ENCODE measurements at regions not wholly inside any gene's neighbourhood (a gene's known extent, or its start where the extent isn't known, plus 50 kb on each side); places are given as distances from the start of the nearest gene placed in this dataset.
"Not testable (repeated sequence)": the region's sequence is repeated elsewhere in the genome, so short reads cannot be mapped to it uniquely, and the experiment has no call there.

DNA sequence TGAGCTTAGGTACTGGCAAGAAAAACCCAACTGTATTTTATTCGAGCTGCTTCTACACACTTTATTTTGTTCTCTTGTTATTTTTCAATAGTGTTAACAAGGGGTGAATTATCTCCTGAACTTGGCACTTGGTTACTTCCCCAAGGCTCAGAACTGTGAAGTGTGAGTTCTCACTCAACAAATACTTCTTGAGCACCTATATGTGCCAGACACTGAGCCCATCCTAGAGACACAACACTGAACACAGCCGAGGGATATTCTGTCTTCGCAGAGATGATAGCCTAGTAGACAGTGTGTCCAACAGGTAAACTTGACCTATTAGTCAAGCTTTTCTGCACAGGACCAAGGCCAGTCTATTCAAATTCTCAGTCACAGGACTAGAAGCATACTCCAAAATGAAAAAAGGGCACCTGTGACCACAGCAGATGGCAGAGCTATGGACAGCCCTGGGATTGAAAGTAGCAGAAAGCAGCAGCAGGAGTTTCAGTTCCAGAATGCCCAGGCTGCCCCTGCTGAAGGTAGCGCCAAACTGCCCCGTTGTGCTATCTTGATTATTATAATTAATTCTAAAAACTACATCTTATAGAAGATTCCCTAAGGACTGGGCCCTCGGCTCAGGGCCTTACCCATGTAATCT, 77.8 kb upstream of the TAB2 start:
- TF ChIP-seq, protein P1, sequence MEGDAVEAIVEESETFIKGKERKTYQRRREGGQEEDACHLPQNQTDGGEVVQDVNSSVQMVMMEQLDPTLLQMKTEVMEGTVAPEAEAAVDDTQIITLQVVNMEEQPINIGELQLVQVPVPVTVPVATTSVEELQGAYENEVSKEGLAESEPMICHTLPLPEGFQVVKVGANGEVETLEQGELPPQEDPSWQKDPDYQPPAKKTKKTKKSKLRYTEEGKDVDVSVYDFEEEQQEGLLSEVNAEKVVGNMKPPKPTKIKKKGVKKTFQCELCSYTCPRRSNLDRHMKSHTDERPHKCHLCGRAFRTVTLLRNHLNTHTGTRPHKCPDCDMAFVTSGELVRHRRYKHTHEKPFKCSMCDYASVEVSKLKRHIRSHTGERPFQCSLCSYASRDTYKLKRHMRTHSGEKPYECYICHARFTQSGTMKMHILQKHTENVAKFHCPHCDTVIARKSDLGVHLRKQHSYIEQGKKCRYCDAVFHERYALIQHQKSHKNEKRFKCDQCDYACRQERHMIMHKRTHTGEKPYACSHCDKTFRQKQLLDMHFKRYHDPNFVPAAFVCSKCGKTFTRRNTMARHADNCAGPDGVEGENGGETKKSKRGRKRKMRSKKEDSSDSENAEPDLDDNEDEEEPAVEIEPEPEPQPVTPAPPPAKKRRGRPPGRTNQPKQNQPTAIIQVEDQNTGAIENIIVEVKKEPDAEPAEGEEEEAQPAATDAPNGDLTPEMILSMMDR (IDR thresholded peaks at IDR 0.05; ENCODE audit: insufficient read depth, low read length, poor library complexity, severe bottlenecking), result no peak
- no peak for DNase-seq (ENCODE audit: low read depth)
- Histone ChIP-seq H3K4me3 (ENCODE audit: low read depth, low read length) (no peak overlapping the region), H3K36me3 (ENCODE audit: control insufficient read depth, insufficient read depth, low read length) (no peaks in the 10 kb centered on the region), H3K27me3 (ENCODE audit: control insufficient read depth, insufficient read depth, low read length) (no peaks in the 10 kb centered on the region)

DNA sequence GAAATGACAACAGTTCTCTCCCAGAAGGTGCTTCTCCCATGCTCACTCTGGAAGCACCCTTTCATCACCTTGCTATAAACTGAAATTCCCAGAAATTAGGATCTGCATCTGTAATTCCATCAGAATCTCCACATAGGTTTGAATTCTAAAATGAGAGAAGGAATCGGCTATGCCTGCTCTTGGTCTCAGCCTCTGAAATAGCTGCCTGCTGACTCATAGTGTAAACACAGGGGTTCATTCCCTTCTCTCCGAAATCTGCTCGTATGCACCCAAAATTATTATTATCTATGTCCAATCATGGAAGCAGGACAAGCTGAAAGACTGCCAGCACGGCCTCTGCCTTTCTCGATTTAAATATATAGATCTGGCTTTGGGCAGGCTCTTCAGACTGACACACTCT, 74.6 kb upstream of the TAB2 start:
- no peaks in the 10 kb centered on the region for H3K27me3 ChIP-seq (ENCODE audit: control insufficient read depth, insufficient read depth, low read length)
- no peaks in the 10 kb centered on the region for H3K36me3 ChIP-seq (ENCODE audit: control insufficient read depth, insufficient read depth, low read length)
- H3K4me3 ChIP-seq (ENCODE audit: low read depth, low read length), result no peak overlapping the region
- DNase-seq (ENCODE audit: low read depth), result no peak
- TF ChIP-seq, protein P1 (IDR thresholded peaks at IDR 0.05; ENCODE audit: insufficient read depth, low read length, poor library complexity, severe bottlenecking), result no peak

DNA sequence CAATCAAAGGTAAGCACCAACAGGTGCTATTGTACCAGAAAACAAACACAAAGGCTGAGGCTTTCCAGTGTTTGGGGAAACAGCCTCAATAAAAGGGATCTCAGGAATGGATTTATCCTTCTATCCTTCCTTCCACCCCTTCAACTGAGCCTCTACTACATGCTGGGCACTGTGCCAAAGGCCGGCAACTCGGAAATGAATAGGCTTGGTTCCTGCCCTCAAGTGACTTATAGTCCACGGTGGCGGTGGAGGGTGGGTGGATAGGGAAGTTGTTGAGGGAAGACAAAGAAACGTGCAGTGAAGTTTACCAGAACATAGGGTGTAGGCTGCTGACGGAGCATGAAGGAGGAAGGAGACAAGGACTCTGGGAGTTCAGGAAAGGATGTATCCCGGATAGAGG, 73.4 kb upstream of the TAB2 start:
- Histone ChIP-seq H3K4me3 (ENCODE audit: low read depth, low read length) (no peak overlapping the region), H3K36me3 (ENCODE audit: control insufficient read depth, insufficient read depth, low read length) (no peaks in the 10 kb centered on the region), H3K27me3 (ENCODE audit: control insufficient read depth, insufficient read depth, low read length) (no peaks in the 10 kb centered on the region)
- TF ChIP-seq, protein P1 (IDR thresholded peaks at IDR 0.05; ENCODE audit: insufficient read depth, low read length, poor library complexity, severe bottlenecking), result no peak
- DNase-seq (ENCODE audit: low read depth), result no peak

DNA sequence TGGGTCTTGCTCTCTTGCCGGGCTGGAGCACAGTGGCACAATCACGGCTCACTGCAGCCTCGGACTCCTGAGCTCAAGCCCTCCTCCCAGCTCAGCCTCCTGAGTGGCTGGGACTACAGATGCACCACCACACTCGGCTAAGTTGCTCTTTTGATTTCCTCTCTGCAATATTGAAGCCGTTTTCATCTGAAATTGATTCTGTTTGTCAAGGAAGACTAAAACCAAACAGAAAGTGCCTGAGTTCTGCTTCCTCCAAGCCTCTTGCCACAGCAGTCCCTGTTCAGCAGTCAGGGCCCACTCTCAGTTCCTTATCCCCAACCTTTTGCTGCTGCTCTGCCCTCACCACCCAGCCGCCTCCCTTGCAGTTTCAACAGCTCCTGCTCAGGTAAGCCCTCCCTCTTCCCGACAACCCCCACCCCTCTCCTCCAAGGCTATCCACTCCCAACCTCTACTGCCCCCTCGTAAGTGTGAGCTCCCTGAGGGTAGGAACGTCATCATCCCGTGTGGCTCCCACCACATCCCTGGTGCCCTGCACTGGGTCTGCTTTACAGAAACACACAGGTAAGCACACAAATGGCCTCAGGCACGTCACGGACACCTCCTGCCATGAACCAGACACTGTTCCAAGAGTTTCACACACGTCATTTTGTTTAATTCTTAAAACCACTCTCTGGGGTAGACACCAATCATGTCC, 70.7 kb upstream of the TAB2 start:
- no peak for DNase-seq (ENCODE audit: low read depth)
- Histone ChIP-seq H3K27me3 (ENCODE audit: control insufficient read depth, insufficient read depth, low read length) (no peaks in the 10 kb centered on the region), H3K36me3 (ENCODE audit: control insufficient read depth, insufficient read depth, low read length) (no peaks in the 10 kb centered on the region), H3K4me3 (ENCODE audit: low read depth, low read length) (no peak overlapping the region)
- TF ChIP-seq, protein P1 (IDR thresholded peaks at IDR 0.05; ENCODE audit: insufficient read depth, low read length, poor library complexity, severe bottlenecking), result no peak

DNA sequence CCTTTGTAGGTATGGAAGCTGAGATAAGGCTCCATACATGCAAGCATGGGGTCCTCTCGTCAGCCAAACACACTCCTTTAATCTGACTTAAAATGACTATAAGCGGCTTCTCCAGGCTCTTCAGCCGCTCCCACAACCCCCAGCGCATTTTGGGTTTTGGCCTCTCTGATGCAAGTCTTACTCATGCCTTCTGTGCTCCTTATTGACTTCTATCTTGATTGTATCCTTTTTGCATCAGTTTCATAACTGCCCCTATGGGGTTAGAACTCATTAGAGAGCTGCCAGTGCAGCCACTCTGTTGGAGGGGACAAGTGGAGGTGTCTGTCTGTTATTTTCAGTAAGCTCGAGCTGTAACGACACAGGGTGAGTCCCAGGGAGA, 70.1 kb upstream of the TAB2 start:
- DNase-seq (ENCODE audit: low read depth), result no peak
- H3K27me3 ChIP-seq (ENCODE audit: control insufficient read depth, insufficient read depth, low read length), result no peaks in the 10 kb centered on the region
- H3K4me3 ChIP-seq (ENCODE audit: low read depth, low read length), result no peak overlapping the region
- H3K36me3 ChIP-seq (ENCODE audit: control insufficient read depth, insufficient read depth, low read length), result no peaks in the 10 kb centered on the region
- TF ChIP-seq, protein P1 (IDR thresholded peaks at IDR 0.05; ENCODE audit: insufficient read depth, low read length, poor library complexity, severe bottlenecking), result no peak

DNA sequence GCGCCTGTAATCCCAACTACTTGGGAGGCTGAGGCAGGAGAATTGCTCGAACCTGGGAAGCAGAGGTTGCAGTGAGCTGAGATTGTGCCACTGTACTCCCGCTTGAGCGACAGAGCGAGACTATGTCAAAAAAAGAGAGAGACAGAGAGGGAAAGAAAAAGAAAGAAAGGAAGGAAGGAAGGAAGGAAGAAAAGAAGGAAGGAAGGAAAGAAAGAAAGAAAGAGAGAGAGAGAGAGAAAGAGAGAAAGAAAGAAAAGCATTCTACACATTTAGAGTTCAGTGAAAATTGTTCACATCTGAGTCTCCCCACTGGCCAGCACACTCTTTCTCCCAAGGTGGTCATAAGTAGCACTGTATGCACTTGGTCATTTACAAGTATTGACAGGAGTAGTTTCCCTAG, 69.2 kb upstream of the TAB2 start:
- H3K27me3 ChIP-seq (ENCODE audit: control insufficient read depth, insufficient read depth, low read length), result not testable (repeated sequence)

More for the DNA sequence above, 69.2 kb upstream of the TAB2 start:
- H3K4me3 ChIP-seq (ENCODE audit: low read depth, low read length); DNase-seq (ENCODE audit: low read depth); H3K36me3 ChIP-seq (ENCODE audit: control insufficient read depth, insufficient read depth, low read length): not testable (repeated sequence)

Data from kidney epithelial cell (primary cell).